ENCODE measurements at regions not wholly inside any gene's neighbourhood (a gene's known extent, or its start where the extent isn't known, plus 50 kb on each side); places are given as distances from the start of the nearest gene placed in this dataset.

GRCh38 chr7:25821225-25821624 lies 330.8 kb upstream of the NFE2L3 start:
- intact Hi-C loops (cut with micrococcal nuclease), result no loop called here

GRCh38 chr7:25822823-25823222 lies 329.2 kb upstream of the NFE2L3 start:
- no peak for DNase-seq
- H3K27me3 ChIP-seq (ENCODE audit: low read depth), result peaks cover 20% of the 10 kb centered on the region
- no peaks in the 10 kb centered on the region for H3K36me3 ChIP-seq
- no peak overlapping the region for H3K4me3 ChIP-seq
- H3K9me3 ChIP-seq (replicated peaks), result peaks cover 3% of the 10 kb centered on the region
- intact Hi-C loops (cut with micrococcal nuclease), result no loop called here
- TF ChIP-seq CTCF (IDR thresholded peaks at IDR 0.05; ENCODE audit: borderline replicate concordance), result no peak
- no peak overlapping the region for H3K27ac ChIP-seq (replicated peaks)
- H3K4me1 ChIP-seq, result no peaks in the 10 kb centered on the region

More at GRCh38 chr7:25821225-25821624, 330.8 kb upstream of the NFE2L3 start:
- H3K4me1 ChIP-seq, result no peaks in the 10 kb centered on the region
- no peak for TF ChIP-seq CTCF (IDR thresholded peaks at IDR 0.05; ENCODE audit: borderline replicate concordance)
- no peaks in the 10 kb centered on the region for H3K9me3 ChIP-seq (replicated peaks)
- no peak overlapping the region for H3K27ac ChIP-seq (replicated peaks)
- peaks cover 20% of the 10 kb centered on the region for H3K27me3 ChIP-seq (ENCODE audit: low read depth)
- no peak overlapping the region for H3K4me3 ChIP-seq
- no peaks in the 10 kb centered on the region for H3K36me3 ChIP-seq
- DNase-seq, result no peak

GRCh38 chr7:25823571-25823970 lies 328.4 kb upstream of the NFE2L3 start:
- no peak overlapping the region for H3K4me3 ChIP-seq
- intact Hi-C loops (cut with micrococcal nuclease), result no loop called here
- no peak for TF ChIP-seq CTCF (IDR thresholded peaks at IDR 0.05; ENCODE audit: borderline replicate concordance)
- no peak overlapping the region for H3K27ac ChIP-seq (replicated peaks)
- H3K9me3 ChIP-seq (replicated peaks), result peaks cover 10% of the 10 kb centered on the region
- no peaks in the 10 kb centered on the region for H3K4me1 ChIP-seq
- no peak for DNase-seq
- H3K36me3 ChIP-seq, result no peaks in the 10 kb centered on the region
- peaks cover 20% of the 10 kb centered on the region for H3K27me3 ChIP-seq (ENCODE audit: low read depth)

- no peak for TF ChIP-seq CTCF (IDR thresholded peaks at IDR 0.05; ENCODE audit: borderline replicate concordance)
- H3K27ac ChIP-seq (replicated peaks), result no peak overlapping the region
- H3K4me3 ChIP-seq, result no peak overlapping the region
- intact Hi-C loops (cut with micrococcal nuclease), result no loop called here
- H3K27me3 ChIP-seq (ENCODE audit: low read depth), result no peaks in the 10 kb centered on the region
- H3K4me1 ChIP-seq, result peaks cover 9% of the 10 kb centered on the region
- H3K9me3 ChIP-seq (replicated peaks), result peaks cover 11% of the 10 kb centered on the region
- no peaks in the 10 kb centered on the region for H3K36me3 ChIP-seq
- DNase-seq, result no peak
Measured at GRCh38 chr7:25828468-25828867, 323.5 kb upstream of the NFE2L3 start.

- H3K4me1 ChIP-seq, result peaks cover 9% of the 10 kb centered on the region
- H3K36me3 ChIP-seq, result no peaks in the 10 kb centered on the region
- H3K9me3 ChIP-seq (replicated peaks), result peaks cover 11% of the 10 kb centered on the region
- no peak for TF ChIP-seq CTCF (IDR thresholded peaks at IDR 0.05; ENCODE audit: borderline replicate concordance)
- no peaks in the 10 kb centered on the region for H3K27me3 ChIP-seq (ENCODE audit: low read depth)
- intact Hi-C loops (cut with micrococcal nuclease), result no loop called here
- H3K27ac ChIP-seq (replicated peaks), result no peak overlapping the region
- DNase-seq, result no peak
- no peak overlapping the region for H3K4me3 ChIP-seq
Measured at GRCh38 chr7:25829663-25830062, 322.3 kb upstream of the NFE2L3 start.

GRCh38 chr7:25830215-25830614 lies 321.8 kb upstream of the NFE2L3 start:
- Histone ChIP-seq H3K36me3 (no peaks in the 10 kb centered on the region), H3K27me3 (ENCODE audit: low read depth) (no peaks in the 10 kb centered on the region), H3K4me3 (no peak overlapping the region), H3K9me3 (replicated peaks) (peaks cover 11% of the 10 kb centered on the region), H3K27ac (replicated peaks) (no peak overlapping the region), H3K4me1 (peaks cover 9% of the 10 kb centered on the region)
- intact Hi-C loops (cut with micrococcal nuclease), result no loop called here
- TF ChIP-seq CTCF (IDR thresholded peaks at IDR 0.05; ENCODE audit: borderline replicate concordance), result no peak
- no peak for DNase-seq

Data from left ventricle myocardium inferior (tissue), 1 donor.